Neural crest cell (in vitro differentiated cells): ENCODE measurements at regions not wholly inside any gene's neighbourhood (a gene's known extent, or its start where the extent isn't known, plus 50 kb on each side); places are given as distances from the start of the nearest gene placed in this dataset.

ENCODE experiments used
- DNase-seq: peaks from one replicate; pipeline ENCODE4 v3.0.0; 2021; ENCODE audit warnings: low read depth, mixed read lengths, low spot score
- H3K27ac Mint-ChIP-seq: one replicate; pipeline ENCODE4 v1.8.0; 2021; ENCODE audit warnings: mild to moderate bottlenecking, mixed read lengths; ENCODE audit not compliant: unreplicated experiment
- H3K27me3 Mint-ChIP-seq: 2 replicates; pipeline ENCODE4 v1.8.0; 2021; ENCODE audit warnings: low read depth, mild to moderate bottlenecking, mixed read lengths
- H3K36me3 Mint-ChIP-seq: 2 replicates; pipeline ENCODE4 v1.8.0; 2021; ENCODE audit warnings: low read depth, mild to moderate bottlenecking, mixed read lengths
- H3K4me1 Mint-ChIP-seq: 2 replicates; pipeline ENCODE4 v1.8.0; 2021; ENCODE audit warnings: mixed read lengths
- H3K4me3 Mint-ChIP-seq: one replicate; pipeline ENCODE4 v1.8.0; 2021; ENCODE audit warnings: mild to moderate bottlenecking, mixed read lengths
- H3K9me3 Mint-ChIP-seq: 2 replicates; pipeline ENCODE4 v1.8.0; 2021; ENCODE audit warnings: mixed read lengths
- TF ChIP-seq, protein P1 (sequence below): fragments of 200-600 bp; sonication (generic); conservative IDR thresholded peaks from 2 replicates; pipeline ENCODE4 v1.5.0; 2021; ENCODE audit warnings: antibody characterized with exemption, mild to moderate bottlenecking

DNA sequence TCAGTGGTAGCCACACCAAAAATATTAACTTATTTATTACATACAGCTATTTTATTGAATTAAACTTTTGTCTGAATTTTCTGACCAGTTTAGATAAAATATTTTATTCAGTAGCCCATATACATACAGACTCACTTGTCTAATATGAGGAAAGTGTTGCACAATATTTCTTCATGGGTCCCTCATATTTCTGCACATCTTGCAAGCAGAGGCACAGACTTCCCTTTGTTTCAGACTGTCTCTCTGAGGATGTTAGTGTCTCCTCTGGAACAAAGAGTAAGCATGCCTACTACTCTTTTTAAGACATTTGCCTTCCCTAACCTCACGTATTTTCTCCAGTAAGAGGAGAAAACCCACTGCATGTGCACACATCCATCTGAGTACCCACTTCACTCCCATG, 81.2 kb downstream of the OR5AK2 start:
- no peaks in the 10 kb centered on the region for H3K36me3 Mint-ChIP-seq
- H3K27me3 Mint-ChIP-seq, result no peaks in the 10 kb centered on the region
- TF ChIP-seq, protein P1, sequence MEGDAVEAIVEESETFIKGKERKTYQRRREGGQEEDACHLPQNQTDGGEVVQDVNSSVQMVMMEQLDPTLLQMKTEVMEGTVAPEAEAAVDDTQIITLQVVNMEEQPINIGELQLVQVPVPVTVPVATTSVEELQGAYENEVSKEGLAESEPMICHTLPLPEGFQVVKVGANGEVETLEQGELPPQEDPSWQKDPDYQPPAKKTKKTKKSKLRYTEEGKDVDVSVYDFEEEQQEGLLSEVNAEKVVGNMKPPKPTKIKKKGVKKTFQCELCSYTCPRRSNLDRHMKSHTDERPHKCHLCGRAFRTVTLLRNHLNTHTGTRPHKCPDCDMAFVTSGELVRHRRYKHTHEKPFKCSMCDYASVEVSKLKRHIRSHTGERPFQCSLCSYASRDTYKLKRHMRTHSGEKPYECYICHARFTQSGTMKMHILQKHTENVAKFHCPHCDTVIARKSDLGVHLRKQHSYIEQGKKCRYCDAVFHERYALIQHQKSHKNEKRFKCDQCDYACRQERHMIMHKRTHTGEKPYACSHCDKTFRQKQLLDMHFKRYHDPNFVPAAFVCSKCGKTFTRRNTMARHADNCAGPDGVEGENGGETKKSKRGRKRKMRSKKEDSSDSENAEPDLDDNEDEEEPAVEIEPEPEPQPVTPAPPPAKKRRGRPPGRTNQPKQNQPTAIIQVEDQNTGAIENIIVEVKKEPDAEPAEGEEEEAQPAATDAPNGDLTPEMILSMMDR, result no peak
- peaks cover 9% of the 10 kb centered on the region for H3K4me1 Mint-ChIP-seq
- H3K4me3 Mint-ChIP-seq, result no peak overlapping the region
- DNase-seq, result no peak
- H3K27ac Mint-ChIP-seq, result no peak overlapping the region
- peaks cover 4% of the 10 kb centered on the region for H3K9me3 Mint-ChIP-seq

DNA sequence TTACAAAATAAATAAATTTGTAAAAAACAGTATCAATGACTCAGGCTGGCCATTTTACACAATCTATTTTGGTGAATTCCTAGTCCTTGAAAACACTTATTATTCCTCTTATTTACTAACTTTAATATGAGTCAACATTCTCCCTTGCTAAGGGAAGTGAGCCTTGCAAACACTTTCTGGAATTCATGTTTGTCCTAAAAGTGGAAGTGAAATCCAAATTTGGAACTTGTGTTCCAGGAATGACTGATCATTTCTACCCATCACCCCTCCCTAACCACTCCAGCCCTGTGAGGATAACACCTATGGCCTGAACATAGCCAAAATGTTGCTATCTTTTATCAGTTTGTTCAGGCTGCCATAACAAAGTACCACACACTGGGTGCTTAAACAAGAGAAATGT, 83.1 kb downstream of the OR5AK2 start:
- Mint-ChIP-seq H3K36me3 (no peaks in the 10 kb centered on the region), H3K27ac (no peak overlapping the region), H3K9me3 (peaks cover under 1% of the 10 kb centered on the region), H3K4me1 (peaks cover 9% of the 10 kb centered on the region), H3K27me3 (no peaks in the 10 kb centered on the region), H3K4me3 (no peak overlapping the region)
- DNase-seq, result no peak
- TF ChIP-seq, protein P1, result no peak

DNA sequence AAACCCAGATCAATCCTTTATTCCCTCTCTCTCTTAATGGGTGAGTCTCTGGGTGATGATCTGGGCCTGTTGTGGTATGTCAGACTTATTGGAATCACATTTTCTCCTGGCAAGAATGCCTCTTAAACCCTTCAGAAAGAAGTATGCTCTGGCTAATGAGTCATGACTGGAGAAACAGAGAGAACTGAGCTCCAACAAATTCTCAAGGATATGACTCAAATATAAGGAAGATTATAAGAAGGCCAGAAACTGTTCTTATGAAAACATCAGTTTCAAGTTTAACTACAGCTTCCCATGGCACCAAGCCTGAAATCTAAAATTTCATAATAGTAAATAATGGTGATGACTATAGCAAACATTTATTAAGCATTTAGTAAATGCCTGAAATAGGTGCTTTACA, 83.9 kb downstream of the OR5AK2 start:
- H3K36me3 Mint-ChIP-seq, result no peaks in the 10 kb centered on the region
- peaks cover 9% of the 10 kb centered on the region for H3K4me1 Mint-ChIP-seq
- H3K9me3 Mint-ChIP-seq, result no peaks in the 10 kb centered on the region
- TF ChIP-seq, protein P1, result no peak
- no peaks in the 10 kb centered on the region for H3K27me3 Mint-ChIP-seq
- no peak overlapping the region for H3K27ac Mint-ChIP-seq
- DNase-seq, result no peak
- no peak overlapping the region for H3K4me3 Mint-ChIP-seq

GRCh38 chr11:57073128-57073527, 84.4 kb downstream of the OR5AK2 start:
- no peaks in the 10 kb centered on the region for H3K27me3 Mint-ChIP-seq
- TF ChIP-seq, protein P1, result no peak
- no peak overlapping the region for H3K4me3 Mint-ChIP-seq
- H3K27ac Mint-ChIP-seq, result no peak overlapping the region
- H3K36me3 Mint-ChIP-seq, result no peaks in the 10 kb centered on the region
- no peak for DNase-seq
- H3K9me3 Mint-ChIP-seq, result no peaks in the 10 kb centered on the region
- peaks cover 9% of the 10 kb centered on the region for H3K4me1 Mint-ChIP-seq

- Mint-ChIP-seq H3K27ac (no peak overlapping the region), H3K4me3 (no peak overlapping the region), H3K27me3 (no peaks in the 10 kb centered on the region), H3K9me3 (no peaks in the 10 kb centered on the region), H3K4me1 (peaks cover 10% of the 10 kb centered on the region), H3K36me3 (no peaks in the 10 kb centered on the region)
- TF ChIP-seq, protein P1, result no peak
- DNase-seq, result no peak
Measured at GRCh38 chr11:57081356-57081755, 92.6 kb downstream of the OR5AK2 start.

DNA sequence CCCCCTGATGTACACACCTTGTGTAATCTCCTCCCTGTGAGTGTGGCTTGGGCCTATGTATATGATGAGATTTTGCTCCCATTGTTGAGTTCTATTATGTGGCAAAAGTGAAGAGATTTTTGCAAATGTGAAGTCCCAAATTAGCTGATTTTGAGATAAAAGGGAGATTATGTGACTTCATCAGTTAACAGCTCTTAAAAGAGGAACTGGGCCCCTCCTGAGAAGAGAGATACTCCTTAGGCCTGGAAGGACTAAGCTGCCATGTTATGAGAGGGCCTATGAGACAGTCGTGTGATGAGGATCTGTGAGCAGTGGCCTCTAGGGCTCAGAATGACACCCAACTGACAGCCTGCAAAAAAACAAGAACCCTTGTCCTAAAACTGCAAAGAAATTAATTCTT, 93.4 kb downstream of the OR5AK2 start:
- H3K4me1 Mint-ChIP-seq, result peaks cover 10% of the 10 kb centered on the region
- H3K36me3 Mint-ChIP-seq, result no peaks in the 10 kb centered on the region
- H3K9me3 Mint-ChIP-seq, result no peaks in the 10 kb centered on the region
- H3K4me3 Mint-ChIP-seq, result no peak overlapping the region
- no peak for DNase-seq
- H3K27ac Mint-ChIP-seq, result peak overlapping the region; percentile 51
- no peaks in the 10 kb centered on the region for H3K27me3 Mint-ChIP-seq
- TF ChIP-seq, protein P1, result no peak
